ENCODE measurements at regions not wholly inside any gene's neighbourhood (a gene's known extent, or its start where the extent isn't known, plus 50 kb on each side); places are given as distances from the start of the nearest gene placed in this dataset.

DNA sequence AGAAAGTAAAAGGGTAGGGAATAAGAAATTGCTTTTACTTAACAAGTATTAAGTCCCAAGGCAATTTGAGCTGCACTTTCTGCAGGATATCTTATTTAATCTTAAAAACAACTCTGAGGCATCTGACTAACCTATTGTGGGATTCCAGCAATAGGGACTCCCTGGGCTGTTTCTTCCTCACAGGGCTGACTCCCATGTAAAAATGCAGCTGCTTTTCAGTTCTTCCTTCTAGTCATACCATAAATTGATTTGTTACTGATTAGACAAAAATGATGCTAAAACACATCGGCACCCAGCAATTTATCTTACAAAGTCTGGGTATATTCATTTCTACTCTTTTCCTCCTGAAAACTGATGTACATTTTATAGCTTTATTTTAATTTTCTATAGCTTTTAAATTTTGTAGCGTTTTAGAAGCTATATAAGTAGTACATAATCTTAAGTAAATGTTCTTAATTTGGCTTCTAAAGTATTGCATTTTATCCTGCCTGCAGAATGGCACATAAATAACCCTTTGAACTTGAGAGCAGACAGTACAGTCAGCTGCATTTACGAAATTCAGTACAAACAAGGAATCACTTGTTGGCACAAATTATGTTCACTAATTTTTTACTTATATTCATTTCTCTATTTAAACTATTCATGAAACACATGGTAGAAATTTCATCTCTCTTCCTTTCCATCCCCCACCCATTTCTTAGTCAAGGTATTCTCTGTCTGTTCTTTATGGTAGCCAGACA, 102.4 kb upstream of the FRY start:
- TF ChIP-seq, protein P1, sequence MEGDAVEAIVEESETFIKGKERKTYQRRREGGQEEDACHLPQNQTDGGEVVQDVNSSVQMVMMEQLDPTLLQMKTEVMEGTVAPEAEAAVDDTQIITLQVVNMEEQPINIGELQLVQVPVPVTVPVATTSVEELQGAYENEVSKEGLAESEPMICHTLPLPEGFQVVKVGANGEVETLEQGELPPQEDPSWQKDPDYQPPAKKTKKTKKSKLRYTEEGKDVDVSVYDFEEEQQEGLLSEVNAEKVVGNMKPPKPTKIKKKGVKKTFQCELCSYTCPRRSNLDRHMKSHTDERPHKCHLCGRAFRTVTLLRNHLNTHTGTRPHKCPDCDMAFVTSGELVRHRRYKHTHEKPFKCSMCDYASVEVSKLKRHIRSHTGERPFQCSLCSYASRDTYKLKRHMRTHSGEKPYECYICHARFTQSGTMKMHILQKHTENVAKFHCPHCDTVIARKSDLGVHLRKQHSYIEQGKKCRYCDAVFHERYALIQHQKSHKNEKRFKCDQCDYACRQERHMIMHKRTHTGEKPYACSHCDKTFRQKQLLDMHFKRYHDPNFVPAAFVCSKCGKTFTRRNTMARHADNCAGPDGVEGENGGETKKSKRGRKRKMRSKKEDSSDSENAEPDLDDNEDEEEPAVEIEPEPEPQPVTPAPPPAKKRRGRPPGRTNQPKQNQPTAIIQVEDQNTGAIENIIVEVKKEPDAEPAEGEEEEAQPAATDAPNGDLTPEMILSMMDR (IDR thresholded peaks at IDR 0.05; ENCODE audit: borderline replicate concordance, extremely low read depth, low read length, poor library complexity, severe bottlenecking) = no peak
- no peak for TF ChIP-seq EZH2 (IDR thresholded peaks at IDR 0.05; ENCODE audit: borderline replicate concordance, low read depth, low read length, severe bottlenecking)

Measured in DND-41 (cell line).